SK-N-SH (cell line): ENCODE measurements at regions not wholly inside any gene's neighbourhood (a gene's known extent, or its start where the extent isn't known, plus 50 kb on each side); places are given as distances from the start of the nearest gene placed in this dataset.

ENCODE experiments used
- ELF1 ChIP-seq: IDR thresholded peaks from 2 replicates; pipeline ENCODE4 v1.4.0; 2012
- EZH2phosphoT487 ChIP-seq: fragments of 200-600 bp; sonication (generic); IDR thresholded peaks from 2 replicates; pipeline ENCODE4 v1.6.1; 2017; ENCODE audit warnings: low read depth, mixed run types, mild to moderate bottlenecking, antibody characterized with exemption, moderate library complexity, borderline replicate concordance
- GABPA ChIP-seq: IDR thresholded peaks from 2 replicates; pipeline ENCODE4 v1.4.0; 2012; ENCODE audit warnings: low read depth, mild to moderate bottlenecking
- TF ChIP-seq, protein P1 (sequence below): IDR thresholded peaks from 2 replicates; pipeline ENCODE4; 2012
- TF ChIP-seq, protein P2 (sequence below): fragments of 200-600 bp; sonication (generic); IDR thresholded peaks from 2 replicates; pipeline ENCODE4 v1.6.1; 2017; ENCODE audit warnings: antibody characterized with exemption, mild to moderate bottlenecking, moderate library complexity

DNA sequence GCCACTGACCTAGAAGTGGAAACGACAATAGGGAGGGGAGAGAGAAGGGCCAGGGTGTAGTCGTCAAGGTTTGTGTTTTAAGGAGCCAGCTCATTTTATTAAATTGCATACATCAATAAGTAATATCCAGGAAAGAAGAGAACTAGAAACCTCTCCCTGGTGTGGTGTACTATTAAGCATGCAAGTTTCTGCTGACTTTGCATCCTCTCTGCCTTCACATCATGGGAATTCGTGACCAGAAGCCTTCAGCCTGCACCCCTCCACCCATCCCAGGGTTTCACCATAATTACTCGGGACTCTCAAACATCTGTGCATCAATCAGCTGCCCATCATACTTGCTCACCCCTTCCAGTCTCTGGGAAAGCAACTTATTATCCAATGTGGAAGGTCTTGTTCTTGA lies 70.9 kb upstream of the UBE3A start:
- TF ChIP-seq ELF1 (no peak), GABPA (no peak), EZH2phosphoT487 (no peak)
- TF ChIP-seq, protein P1, sequence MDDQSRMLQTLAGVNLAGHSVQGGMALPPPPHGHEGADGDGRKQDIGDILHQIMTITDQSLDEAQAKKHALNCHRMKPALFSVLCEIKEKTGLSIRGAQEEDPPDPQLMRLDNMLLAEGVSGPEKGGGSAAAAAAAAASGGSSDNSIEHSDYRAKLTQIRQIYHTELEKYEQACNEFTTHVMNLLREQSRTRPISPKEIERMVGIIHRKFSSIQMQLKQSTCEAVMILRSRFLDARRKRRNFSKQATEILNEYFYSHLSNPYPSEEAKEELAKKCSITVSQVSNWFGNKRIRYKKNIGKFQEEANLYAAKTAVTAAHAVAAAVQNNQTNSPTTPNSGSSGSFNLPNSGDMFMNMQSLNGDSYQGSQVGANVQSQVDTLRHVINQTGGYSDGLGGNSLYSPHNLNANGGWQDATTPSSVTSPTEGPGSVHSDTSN: no peak
- TF ChIP-seq, protein P2, sequence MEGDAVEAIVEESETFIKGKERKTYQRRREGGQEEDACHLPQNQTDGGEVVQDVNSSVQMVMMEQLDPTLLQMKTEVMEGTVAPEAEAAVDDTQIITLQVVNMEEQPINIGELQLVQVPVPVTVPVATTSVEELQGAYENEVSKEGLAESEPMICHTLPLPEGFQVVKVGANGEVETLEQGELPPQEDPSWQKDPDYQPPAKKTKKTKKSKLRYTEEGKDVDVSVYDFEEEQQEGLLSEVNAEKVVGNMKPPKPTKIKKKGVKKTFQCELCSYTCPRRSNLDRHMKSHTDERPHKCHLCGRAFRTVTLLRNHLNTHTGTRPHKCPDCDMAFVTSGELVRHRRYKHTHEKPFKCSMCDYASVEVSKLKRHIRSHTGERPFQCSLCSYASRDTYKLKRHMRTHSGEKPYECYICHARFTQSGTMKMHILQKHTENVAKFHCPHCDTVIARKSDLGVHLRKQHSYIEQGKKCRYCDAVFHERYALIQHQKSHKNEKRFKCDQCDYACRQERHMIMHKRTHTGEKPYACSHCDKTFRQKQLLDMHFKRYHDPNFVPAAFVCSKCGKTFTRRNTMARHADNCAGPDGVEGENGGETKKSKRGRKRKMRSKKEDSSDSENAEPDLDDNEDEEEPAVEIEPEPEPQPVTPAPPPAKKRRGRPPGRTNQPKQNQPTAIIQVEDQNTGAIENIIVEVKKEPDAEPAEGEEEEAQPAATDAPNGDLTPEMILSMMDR: no peak
